GM11168 (cell line): ENCODE measurements at regions not wholly inside any gene's neighbourhood (a gene's known extent, or its start where the extent isn't known, plus 50 kb on each side); places are given as distances from the start of the nearest gene placed in this dataset.

Experiments used
- in situ Hi-C: fragments of 300-500 bp; cut with MboI; formaldehyde crosslinking; loops from one replicate; pipeline ENCODE4 v1.12.0; 2022; ENCODE audit warnings: low sequenced_read_pairs; ENCODE audit not compliant: unreplicated experiment

- in situ Hi-C loops, result no loop called here
Measured at GRCh38 chr17:14918540-14918939, 346.6 kb downstream of the PMP22 start.

GRCh38 chr17:14910916-14911315, 354.2 kb downstream of the PMP22 start:
- in situ Hi-C loops, result no loop called here

- in situ Hi-C loops, result no loop called here
Measured at GRCh38 chr17:14904386-14904785, 360.7 kb downstream of the PMP22 start.

GRCh38 chr17:14903854-14904253, 361.3 kb downstream of the PMP22 start:
- in situ Hi-C loops, result no loop called here

- in situ Hi-C loops, result no loop called here
Measured at GRCh38 chr17:14902803-14903202, 362.3 kb downstream of the PMP22 start.

GRCh38 chr17:14902297-14902696, 362.8 kb downstream of the PMP22 start:
- in situ Hi-C loops, result no loop called here

GRCh38 chr17:14901376-14901775, 363.8 kb downstream of the PMP22 start:
- in situ Hi-C loops, result no loop called here

GRCh38 chr17:14886200-14886739, 378.9 kb downstream of the PMP22 start:
- in situ Hi-C loops, result no loop called here

- in situ Hi-C loops, result no loop called here
Measured at GRCh38 chr17:14882131-14882530, 383.0 kb downstream of the PMP22 start.

- in situ Hi-C loops, result no loop called here
Measured at GRCh38 chr17:14875557-14876412, 389.3 kb downstream of the PMP22 start.

GRCh38 chr17:14873996-14874395, 391.1 kb downstream of the PMP22 start:
- in situ Hi-C loops, result no loop called here

GRCh38 chr17:14873540-14873939, 391.6 kb downstream of the PMP22 start:
- in situ Hi-C loops, result no loop called here

- in situ Hi-C loops, result no loop called here
Measured at GRCh38 chr17:14871921-14872320, 393.2 kb downstream of the PMP22 start.

- in situ Hi-C loops, result no loop called here
Measured at GRCh38 chr17:14866266-14866665, 398.9 kb downstream of the PMP22 start.

GRCh38 chr17:14864127-14864526, 401.0 kb downstream of the PMP22 start:
- in situ Hi-C loops, result no loop called here

GRCh38 chr17:14859542-14859941, 405.6 kb downstream of the PMP22 start:
- in situ Hi-C loops, result no loop called here

- in situ Hi-C loops, result no loop called here
Measured at GRCh38 chr17:14856176-14856575, 408.9 kb downstream of the PMP22 start.

- in situ Hi-C loops, result no loop called here
Measured at GRCh38 chr17:14854691-14855090, 410.4 kb downstream of the PMP22 start.

- in situ Hi-C loops, result no loop called here
Measured at GRCh38 chr17:14845591-14846281, 419.4 kb downstream of the PMP22 start.

GRCh38 chr17:14843086-14843795, 421.9 kb downstream of the PMP22 start:
- in situ Hi-C loops, result no loop called here
